Heart left ventricle (tissue), 13 donors: ENCODE measurements at regions not wholly inside any gene's neighbourhood (a gene's known extent, or its start where the extent isn't known, plus 50 kb on each side); places are given as distances from the start of the nearest gene placed in this dataset.

ENCODE experiments used
- CTCF ChIP-seq, 12 donors: fragments of 200-600 bp; sonication (generic) in 4 of 12; IDR thresholded peaks; one replicate each; pipeline versions ENCODE4 v1.5.0 to v1.8.0; 2018 to 2022; ENCODE audit warnings: antibody characterized with exemption in 12 of 12, mild to moderate bottlenecking in 5 of 12
- POLR2A ChIP-seq, 2 donors: fragments of 450-650 bp; IDR thresholded peaks; one replicate each; pipeline ENCODE4 v1.6.1; 2017; ENCODE audit warnings: antibody characterized with exemption in 2 of 2, mild to moderate bottlenecking in 2 of 2, moderate library complexity in 2 of 2
- donor health status: ischemic (EF 13 %, LVEDD 7.1; RV severe dilation, severe dysfunction).
- donor health status: DM: no; HTN: yes; CAD: no.
- donor health status: DM: no; HTN: no; CAD: no.
- donor health status: ischemic (EF 25% LVEDD 6.9; RV normal size, moderate dysfunction).
- donor health status: ischemic (EF 25% LVEDD 5.7; RV mildly dilated, moderate dysfunction).
- donor health status: ischemic (EF 35%, LVEDD 5.7; RV mildly dilated, moderate dysfunction).
- donor health status: nonischemic (EF 11% LVEDD 7.7; RV severe dilation, severe dysfunction).
- donor health status: DM: yes; HTN: yes; CAD: no.
- donor health status: PGD.
- donor health status: ischemic (EF 29% LVEDD 5.4; RV normal size, mild dysfunction).
- donor health status: nonischemic (EF 23%, LVEDD 6.1; RV moderate dilation, normal function).

DNA sequence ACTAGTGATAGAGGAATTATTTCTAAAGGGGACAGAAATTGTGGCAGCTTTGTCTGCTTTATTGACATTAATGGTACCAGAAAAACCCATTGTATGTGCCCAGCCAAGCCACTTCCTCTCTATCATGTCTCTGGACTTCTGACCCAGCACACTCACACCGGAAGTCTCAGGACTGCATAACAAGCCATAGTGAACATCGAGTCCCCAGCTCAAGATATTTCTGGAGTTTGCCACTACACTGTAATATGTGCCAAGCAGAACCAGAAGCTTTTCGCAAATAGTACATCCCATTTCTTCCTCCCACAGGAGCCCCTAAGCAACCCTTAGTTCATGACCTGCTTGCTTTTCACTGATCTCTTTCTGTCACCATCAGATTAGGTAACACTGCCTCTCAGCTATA lies 187.4 kb upstream of the GHR start:
- TF ChIP-seq POLR2A (IDR thresholded peaks at IDR 0.05) (no peak), CTCF (IDR thresholded peaks at IDR 0.05) (no peak)
